ENCODE measurements at regions not wholly inside any gene's neighbourhood (a gene's known extent, or its start where the extent isn't known, plus 50 kb on each side); places are given as distances from the start of the nearest gene placed in this dataset.

- Histone ChIP-seq H3K9me3 (ENCODE audit: control insufficient read depth, low read depth, low read length) (no peaks in the 10 kb centered on the region), H3K27ac (ENCODE audit: control insufficient read depth, insufficient read depth, low read length) (no peak overlapping the region), H3K9me1 (ENCODE audit: control insufficient read depth, extremely low read depth, insufficient read depth, low read length) (no peaks in the 10 kb centered on the region), H3K4me3 (ENCODE audit: control insufficient read depth in 2 of 3, extremely low read depth in 1 of 3, insufficient read depth in 2 of 3, low read depth in 1 of 3, low read length in 3 of 3) (no peak overlapping the region), H3K79me2 (ENCODE audit: control insufficient read depth, insufficient read depth, low read length) (no peaks in the 10 kb centered on the region), H3K4me1 (ENCODE audit: control insufficient read depth, extremely low read depth, insufficient read depth, low read length) (peaks cover under 1% of the 10 kb centered on the region), H3K36me3 (ENCODE audit: control insufficient read depth in 2 of 2, extremely low read depth in 1 of 2, insufficient read depth in 2 of 2, low read length in 2 of 2) (no peaks in the 10 kb centered on the region), H3K9ac (ENCODE audit: control insufficient read depth, extremely low read depth, insufficient read depth, low read length) (no peak overlapping the region), H4K20me1 (ENCODE audit: control insufficient read depth, extremely low read depth, insufficient read depth, low read length) (no peaks in the 10 kb centered on the region), H3K27me3 (ENCODE audit: control insufficient read depth, extremely low read depth, insufficient read depth, low read length) (peaks cover 33% of the 10 kb centered on the region), H3K4me2 (ENCODE audit: control insufficient read depth, extremely low read depth, insufficient read depth, low read depth, low read length) (no peak overlapping the region), H2AFZ (ENCODE audit: control insufficient read depth, low read length) (no peak overlapping the region)
- dilution Hi-C loops (cut with MboI; ENCODE audit: extremely low pct_ligation_motif_present, low sequenced_read_pairs), result no loop called here
- FAIRE-seq, result no peak
- TF ChIP-seq EZH2 (IDR thresholded peaks at IDR 0.05; ENCODE audit: low read length), result no peak
- no peak for TF ChIP-seq CTCF (optimal IDR thresholded peaks at IDR 0.05 in 1 of 3, IDR thresholded peaks at IDR 0.05 in 1 of 3, conservative IDR thresholded peaks at IDR 0.05 in 1 of 3; ENCODE audit: extremely low read depth in 1 of 3, insufficient read depth in 2 of 3, low read length in 3 of 3)
- DNase-seq (ENCODE audit: low read depth, low spot score), result no peak
Observed at GRCh38 chr15:69843276-69843899, 254.3 kb downstream of the TLE3 start.

- Histone ChIP-seq H3K9me3 (ENCODE audit: control insufficient read depth, low read depth, low read length) (no peaks in the 10 kb centered on the region), H3K9me1 (ENCODE audit: control insufficient read depth, extremely low read depth, insufficient read depth, low read length) (no peaks in the 10 kb centered on the region), H3K4me2 (ENCODE audit: control insufficient read depth, extremely low read depth, insufficient read depth, low read depth, low read length) (no peak overlapping the region), H3K36me3 (ENCODE audit: control insufficient read depth in 2 of 2, extremely low read depth in 1 of 2, insufficient read depth in 2 of 2, low read length in 2 of 2) (no peaks in the 10 kb centered on the region), H4K20me1 (ENCODE audit: control insufficient read depth, extremely low read depth, insufficient read depth, low read length) (no peaks in the 10 kb centered on the region), H3K27ac (ENCODE audit: control insufficient read depth, insufficient read depth, low read length) (no peak overlapping the region), H2AFZ (ENCODE audit: control insufficient read depth, low read length) (no peak overlapping the region), H3K79me2 (ENCODE audit: control insufficient read depth, insufficient read depth, low read length) (no peaks in the 10 kb centered on the region), H3K4me1 (ENCODE audit: control insufficient read depth, extremely low read depth, insufficient read depth, low read length) (peaks cover 3% of the 10 kb centered on the region), H3K9ac (ENCODE audit: control insufficient read depth, extremely low read depth, insufficient read depth, low read length) (no peak overlapping the region), H3K27me3 (ENCODE audit: control insufficient read depth, extremely low read depth, insufficient read depth, low read length) (peaks cover 33% of the 10 kb centered on the region), H3K4me3 (ENCODE audit: control insufficient read depth in 2 of 3, extremely low read depth in 1 of 3, insufficient read depth in 2 of 3, low read depth in 1 of 3, low read length in 3 of 3) (no peak overlapping the region)
- TF ChIP-seq CTCF (optimal IDR thresholded peaks at IDR 0.05 in 1 of 3, IDR thresholded peaks at IDR 0.05 in 1 of 3, conservative IDR thresholded peaks at IDR 0.05 in 1 of 3; ENCODE audit: extremely low read depth in 1 of 3, insufficient read depth in 2 of 3, low read length in 3 of 3), result no peak
- no peak for TF ChIP-seq EZH2 (IDR thresholded peaks at IDR 0.05; ENCODE audit: low read length)
- FAIRE-seq (no peak), DNase-seq (ENCODE audit: low read depth, low spot score) (no peak)
- dilution Hi-C loops (cut with MboI; ENCODE audit: extremely low pct_ligation_motif_present, low sequenced_read_pairs), result no loop called here
Observed at GRCh38 chr15:69843900-69844304, 253.8 kb downstream of the TLE3 start.

Data from keratinocyte (primary cell).